ENCODE measurements at regions not wholly inside any gene's neighbourhood (a gene's known extent, or its start where the extent isn't known, plus 50 kb on each side); places are given as distances from the start of the nearest gene placed in this dataset.

- intact Hi-C loops (cut with DNase I; ENCODE audit: low total_unique reads), result no loop called here
- no peak overlapping the region for H3K4me3 ChIP-seq
- H3K27ac ChIP-seq, result no peak overlapping the region
- H3K9me3 ChIP-seq, result no peaks in the 10 kb centered on the region
- TF ChIP-seq POLR2AphosphoS5 (IDR thresholded peaks at IDR 0.05) (no peak), POLR2A (IDR thresholded peaks at IDR 0.05) (no peak), CTCF (IDR thresholded peaks at IDR 0.05) (no peak), EP300 (IDR thresholded peaks at IDR 0.05; ENCODE audit: low read depth) (no peak)
- H3K36me3 ChIP-seq, result no peaks in the 10 kb centered on the region
- WGBS, 2 donors (ENCODE audit: low coverage in 1 of 2), result 62 to 89% methylated on average over 1 to 3 of the region's 3 CpGs
- no peak for DNase-seq
- H3K4me1 ChIP-seq, result no peaks in the 10 kb centered on the region
- peaks cover 26% of the 10 kb centered on the region for H3K27me3 ChIP-seq
- in situ Hi-C loops (cut with MboI; ENCODE audit: low pct_ligation_motif_present in 1 of 4, low pct_unique_long_range_greater_than_20kb in 1 of 4, low sequenced_read_pairs in 3 of 4), result loop anchor here in 1 of 4 donors (25.0 kb wide), 1 partner anchor 148 kb away; no protein-coding TSS in a partner anchor
Measured at GRCh38 chr20:59385038-59385437, 84.6 kb downstream of the EDN3 start.

- intact Hi-C loops (cut with DNase I; ENCODE audit: low total_unique reads), result no loop called here
- Histone ChIP-seq H3K4me1 (no peaks in the 10 kb centered on the region), H3K9me3 (no peaks in the 10 kb centered on the region), H3K27ac (no peak overlapping the region), H3K4me3 (no peak overlapping the region), H3K27me3 (peaks cover 24% of the 10 kb centered on the region), H3K36me3 (no peaks in the 10 kb centered on the region)
- in situ Hi-C loops (cut with MboI; ENCODE audit: low pct_ligation_motif_present in 1 of 4, low pct_unique_long_range_greater_than_20kb in 1 of 4, low sequenced_read_pairs in 3 of 4), result loop anchor here in 1 of 4 donors (25.0 kb wide), 1 partner anchor 148 kb away; no protein-coding TSS in a partner anchor
- DNase-seq, result no peak
- no peak for TF ChIP-seq POLR2A (IDR thresholded peaks at IDR 0.05)
- no peak for TF ChIP-seq POLR2AphosphoS5 (IDR thresholded peaks at IDR 0.05)
- no peak for TF ChIP-seq CTCF (IDR thresholded peaks at IDR 0.05)
- no peak for TF ChIP-seq EP300 (IDR thresholded peaks at IDR 0.05; ENCODE audit: low read depth)
- 20% methylated on average over 5 of the region's 5 CpGs; no CpG with 5 or more reads in 1 of the 2 donors for WGBS, 2 donors (ENCODE audit: low coverage in 1 of 2)
Measured at GRCh38 chr20:59385480-59385879, 85.1 kb downstream of the EDN3 start.

- H3K27me3 ChIP-seq, result peaks cover 17% of the 10 kb centered on the region
- in situ Hi-C loops (cut with MboI; ENCODE audit: low pct_ligation_motif_present in 1 of 4, low pct_unique_long_range_greater_than_20kb in 1 of 4, low sequenced_read_pairs in 3 of 4), result loop anchor here in 1 of 4 donors (25.0 kb wide), 1 partner anchor 150 kb away; no protein-coding TSS in a partner anchor
- no peaks in the 10 kb centered on the region for H3K4me1 ChIP-seq
- intact Hi-C loops (cut with DNase I; ENCODE audit: low total_unique reads), result no loop called here
- no peaks in the 10 kb centered on the region for H3K36me3 ChIP-seq
- no peaks in the 10 kb centered on the region for H3K9me3 ChIP-seq
- no peak overlapping the region for H3K4me3 ChIP-seq
- DNase-seq, result no peak
- H3K27ac ChIP-seq, result no peak overlapping the region
- WGBS, 2 donors (ENCODE audit: low coverage in 1 of 2), result 46% methylated on average over 3 of the region's 3 CpGs; no CpG with 5 or more reads in 1 of the 2 donors
- TF ChIP-seq POLR2AphosphoS5 (IDR thresholded peaks at IDR 0.05), result no peak
- no peak for TF ChIP-seq EP300 (IDR thresholded peaks at IDR 0.05; ENCODE audit: low read depth)
- TF ChIP-seq CTCF (IDR thresholded peaks at IDR 0.05), result no peak
- no peak for TF ChIP-seq POLR2A (IDR thresholded peaks at IDR 0.05)
Measured at GRCh38 chr20:59386809-59387208, 86.4 kb downstream of the EDN3 start.

- Histone ChIP-seq H3K27me3 (peaks cover 9% of the 10 kb centered on the region), H3K4me1 (no peaks in the 10 kb centered on the region), H3K9me3 (no peaks in the 10 kb centered on the region), H3K27ac (no peak overlapping the region), H3K4me3 (no peak overlapping the region), H3K36me3 (no peaks in the 10 kb centered on the region)
- 82% methylated on average over 3 of the region's 3 CpGs for WGBS, 2 donors (ENCODE audit: low coverage in 1 of 2)
- intact Hi-C loops (cut with DNase I; ENCODE audit: low total_unique reads), result no loop called here
- no peak for TF ChIP-seq POLR2A (IDR thresholded peaks at IDR 0.05)
- no peak for TF ChIP-seq POLR2AphosphoS5 (IDR thresholded peaks at IDR 0.05)
- no peak for TF ChIP-seq CTCF (IDR thresholded peaks at IDR 0.05)
- no peak for TF ChIP-seq EP300 (IDR thresholded peaks at IDR 0.05; ENCODE audit: low read depth)
- in situ Hi-C loops (cut with MboI; ENCODE audit: low pct_ligation_motif_present in 1 of 4, low pct_unique_long_range_greater_than_20kb in 1 of 4, low sequenced_read_pairs in 3 of 4), result loop anchor here in 1 of 4 donors (25.0 kb wide), 1 partner anchor 151 kb away; no protein-coding TSS in a partner anchor
- DNase-seq, result no peak
Measured at GRCh38 chr20:59387891-59388290, 87.5 kb downstream of the EDN3 start.

Data from transverse colon (tissue), 4 donors.